Activated naive CD4-positive, alpha-beta T cell treated with anti-CD3 and anti-CD28 coated beads for 36 hours (primary cell): ENCODE measurements at regions not wholly inside any gene's neighbourhood (a gene's known extent, or its start where the extent isn't known, plus 50 kb on each side); places are given as distances from the start of the nearest gene placed in this dataset.
"Not testable (repeated sequence)": the region's sequence is repeated elsewhere in the genome, so short reads cannot be mapped to it uniquely, and the experiment has no call there.

Experiments used
- CTCF ChIA-PET: fragments of 350-600 bp; sonication (Branson Sonifier 250); formaldehyde crosslinking; loops from one replicate; lab custom pipeline; 2021; ENCODE audit warnings: antibody characterized with exemption; lab: Charles Lee
- DNase-seq: peaks from one replicate; pipeline ENCODE4 v3.0.0-alpha.2; 2020
- H3K27ac Mint-ChIP-seq: one replicate; pipeline ENCODE4 v1.8.0; 2021; ENCODE audit warnings: mild to moderate bottlenecking, mixed read lengths
- H3K27me3 Mint-ChIP-seq: one replicate; pipeline ENCODE4 v1.8.0; 2021; ENCODE audit warnings: low read depth, mixed read lengths
- H3K36me3 Mint-ChIP-seq: one replicate; pipeline ENCODE4 v1.8.0; 2021; ENCODE audit warnings: low read depth, mixed read lengths
- H3K4me1 Mint-ChIP-seq: one replicate; pipeline ENCODE4 v1.8.0; 2021; ENCODE audit warnings: low read depth, mixed read lengths
- H3K4me3 Mint-ChIP-seq: one replicate; pipeline ENCODE4 v1.8.0; 2021; ENCODE audit warnings: mild to moderate bottlenecking, moderate library complexity, mixed read lengths
- H3K9me3 Mint-ChIP-seq: one replicate; pipeline ENCODE4 v1.8.0; 2021; ENCODE audit warnings: mixed read lengths
- intact Hi-C: fragments of 100-400 bp; cut with micrococcal nuclease; formaldehyde crosslinking; loops from one replicate; pipeline ENCODE4 v1.15.1; 2023

- Mint-ChIP-seq H3K36me3 (no peaks in the 10 kb centered on the region), H3K27me3 (peaks cover 2% of the 10 kb centered on the region), H3K27ac (no peak overlapping the region), H3K9me3 (no peaks in the 10 kb centered on the region), H3K4me1 (no peaks in the 10 kb centered on the region), H3K4me3 (no peak overlapping the region)
- CTCF ChIA-PET, result no interaction called here
- intact Hi-C loops, result no loop called here
- DNase-seq, result no peak
Measured at GRCh38 chr13:34358811-34359513, 541.0 kb downstream of the RFC3 start.

GRCh38 chr13:34360702-34361101 lies 542.8 kb downstream of the RFC3 start:
- Mint-ChIP-seq H3K4me1 (no peaks in the 10 kb centered on the region), H3K4me3 (no peak overlapping the region), H3K36me3 (no peaks in the 10 kb centered on the region), H3K9me3 (no peaks in the 10 kb centered on the region), H3K27me3 (peaks cover 2% of the 10 kb centered on the region), H3K27ac (no peak overlapping the region)
- CTCF ChIA-PET, result no interaction called here
- DNase-seq, result no peak
- intact Hi-C loops, result no loop called here

GRCh38 chr13:34361560-34361959 lies 543.6 kb downstream of the RFC3 start:
- H3K4me3 Mint-ChIP-seq, result no peak overlapping the region
- DNase-seq, result no peak
- no peaks in the 10 kb centered on the region for H3K4me1 Mint-ChIP-seq
- no peaks in the 10 kb centered on the region for H3K36me3 Mint-ChIP-seq
- peaks cover 2% of the 10 kb centered on the region for H3K27me3 Mint-ChIP-seq
- CTCF ChIA-PET, result no interaction called here
- peaks cover 2% of the 10 kb centered on the region for H3K9me3 Mint-ChIP-seq
- intact Hi-C loops, result no loop called here
- H3K27ac Mint-ChIP-seq, result no peak overlapping the region

GRCh38 chr13:34363266-34363665 lies 545.3 kb downstream of the RFC3 start:
- H3K36me3 Mint-ChIP-seq, result no peaks in the 10 kb centered on the region
- H3K4me3 Mint-ChIP-seq, result no peak overlapping the region
- H3K9me3 Mint-ChIP-seq, result peaks cover 6% of the 10 kb centered on the region
- CTCF ChIA-PET, result interaction anchor here (0.7 kb wide), 1 partner anchor 1439 kb away, joined by 4 read pairs; no protein-coding TSS in a partner anchor
- DNase-seq, result no peak
- H3K27ac Mint-ChIP-seq, result no peak overlapping the region
- H3K4me1 Mint-ChIP-seq, result no peaks in the 10 kb centered on the region
- intact Hi-C loops, result no loop called here
- peaks cover 2% of the 10 kb centered on the region for H3K27me3 Mint-ChIP-seq

GRCh38 chr13:34364633-34365032 lies 546.7 kb downstream of the RFC3 start:
- CTCF ChIA-PET, result no interaction called here
- no peaks in the 10 kb centered on the region for H3K4me1 Mint-ChIP-seq
- intact Hi-C loops, result no loop called here
- no peaks in the 10 kb centered on the region for H3K36me3 Mint-ChIP-seq
- no peak overlapping the region for H3K27ac Mint-ChIP-seq
- no peak overlapping the region for H3K4me3 Mint-ChIP-seq
- DNase-seq, result no peak
- H3K27me3 Mint-ChIP-seq, result peaks cover 2% of the 10 kb centered on the region
- peaks cover 6% of the 10 kb centered on the region for H3K9me3 Mint-ChIP-seq

GRCh38 chr13:34369931-34370330 lies 552.0 kb downstream of the RFC3 start:
- Mint-ChIP-seq H3K27me3 (no peaks in the 10 kb centered on the region), H3K27ac (no peak overlapping the region), H3K4me3 (no peak overlapping the region), H3K36me3 (no peaks in the 10 kb centered on the region), H3K4me1 (no peaks in the 10 kb centered on the region), H3K9me3 (peaks cover 6% of the 10 kb centered on the region)
- no peak for DNase-seq
- CTCF ChIA-PET, result no interaction called here
- intact Hi-C loops, result no loop called here

- Mint-ChIP-seq H3K4me1 (no peaks in the 10 kb centered on the region), H3K36me3 (no peaks in the 10 kb centered on the region), H3K9me3 (peaks cover 6% of the 10 kb centered on the region), H3K27ac (no peak overlapping the region), H3K4me3 (no peak overlapping the region), H3K27me3 (no peaks in the 10 kb centered on the region)
- intact Hi-C loops, result no loop called here
- CTCF ChIA-PET, result no interaction called here
- DNase-seq, result no peak
Measured at GRCh38 chr13:34371108-34371507, 553.2 kb downstream of the RFC3 start.

GRCh38 chr13:34371645-34372395 lies 553.9 kb downstream of the RFC3 start:
- Mint-ChIP-seq H3K36me3 (no peaks in the 10 kb centered on the region), H3K27me3 (no peaks in the 10 kb centered on the region), H3K4me1 (no peaks in the 10 kb centered on the region), H3K9me3 (peaks cover 2% of the 10 kb centered on the region), H3K4me3 (no peak overlapping the region), H3K27ac (no peak overlapping the region)
- intact Hi-C loops, result no loop called here
- CTCF ChIA-PET, result no interaction called here
- no peak for DNase-seq

- no peak overlapping the region for H3K27ac Mint-ChIP-seq
- no peaks in the 10 kb centered on the region for H3K36me3 Mint-ChIP-seq
- no peaks in the 10 kb centered on the region for H3K4me1 Mint-ChIP-seq
- no peak overlapping the region for H3K4me3 Mint-ChIP-seq
- no peak for DNase-seq
- intact Hi-C loops, result no loop called here
- CTCF ChIA-PET, result no interaction called here
- H3K27me3 Mint-ChIP-seq, result no peaks in the 10 kb centered on the region
- H3K9me3 Mint-ChIP-seq, result no peaks in the 10 kb centered on the region
Measured at GRCh38 chr13:34372581-34372980, 554.6 kb downstream of the RFC3 start.

- no peaks in the 10 kb centered on the region for H3K4me1 Mint-ChIP-seq
- CTCF ChIA-PET, result no interaction called here
- no peak for DNase-seq
- no peaks in the 10 kb centered on the region for H3K27me3 Mint-ChIP-seq
- intact Hi-C loops, result no loop called here
- no peaks in the 10 kb centered on the region for H3K9me3 Mint-ChIP-seq
- no peak overlapping the region for H3K4me3 Mint-ChIP-seq
- no peaks in the 10 kb centered on the region for H3K36me3 Mint-ChIP-seq
- H3K27ac Mint-ChIP-seq, result no peak overlapping the region
Measured at GRCh38 chr13:34376483-34376882, 558.5 kb downstream of the RFC3 start.

- DNase-seq, result no peak
- CTCF ChIA-PET, result no interaction called here
- H3K9me3 Mint-ChIP-seq, result no peaks in the 10 kb centered on the region
- H3K4me3 Mint-ChIP-seq, result no peak overlapping the region
- intact Hi-C loops, result no loop called here
- H3K36me3 Mint-ChIP-seq, result no peaks in the 10 kb centered on the region
- H3K27ac Mint-ChIP-seq, result no peak overlapping the region
- H3K4me1 Mint-ChIP-seq, result no peaks in the 10 kb centered on the region
- peaks cover 2% of the 10 kb centered on the region for H3K27me3 Mint-ChIP-seq
Measured at GRCh38 chr13:34381228-34381627, 560.8 kb upstream of the NBEA start.

GRCh38 chr13:34383728-34384127 lies 558.3 kb upstream of the NBEA start:
- no peaks in the 10 kb centered on the region for H3K4me1 Mint-ChIP-seq
- H3K27ac Mint-ChIP-seq, result no peak overlapping the region
- no peak overlapping the region for H3K4me3 Mint-ChIP-seq
- no peaks in the 10 kb centered on the region for H3K9me3 Mint-ChIP-seq
- CTCF ChIA-PET, result no interaction called here
- peaks cover 2% of the 10 kb centered on the region for H3K27me3 Mint-ChIP-seq
- intact Hi-C loops, result no loop called here
- H3K36me3 Mint-ChIP-seq, result no peaks in the 10 kb centered on the region
- DNase-seq, result no peak

- H3K36me3 Mint-ChIP-seq, H3K27ac Mint-ChIP-seq, intact Hi-C loops: not testable (repeated sequence)
Measured at GRCh38 chr13:34386229-34386628, 555.8 kb upstream of the NBEA start.

More at GRCh38 chr13:34386229-34386628, 555.8 kb upstream of the NBEA start:
- H3K4me1 Mint-ChIP-seq, H3K27me3 Mint-ChIP-seq, DNase-seq, H3K4me3 Mint-ChIP-seq, CTCF ChIA-PET, H3K9me3 Mint-ChIP-seq: not testable (repeated sequence)
